Large intestine (tissue), 3 donors: ENCODE measurements at regions not wholly inside any gene's neighbourhood (a gene's known extent, or its start where the extent isn't known, plus 50 kb on each side); places are given as distances from the start of the nearest gene placed in this dataset.
A peak's percentile ranks its signal among the peaks of the same experiment; 100 is the strongest.

ENCODE experiments used
- DNase-seq, 2 donors: peaks; one replicate each; pipeline versions ENCODE4 v3.0.0 to v3.0.0-alpha.2; 2013
- H3K27ac ChIP-seq: one replicate; pipeline ENCODE4 v1.5.1; 2013; ENCODE audit warnings: low read length
- H3K27me3 ChIP-seq: 2 replicates; pipeline ENCODE4 v1.6.1; 2013; ENCODE audit warnings: low read length; ENCODE audit not compliant: control insufficient read depth, insufficient read depth
- H3K36me3 ChIP-seq: 2 replicates; pipeline ENCODE4 v1.6.1; 2013; ENCODE audit warnings: low read length; ENCODE audit not compliant: control insufficient read depth, insufficient read depth
- H3K4me1 ChIP-seq: one replicate; pipeline ENCODE4 v1.6.1; 2013; ENCODE audit warnings: low read length; ENCODE audit not compliant: control insufficient read depth, insufficient read depth
- H3K4me3 ChIP-seq: one replicate; pipeline ENCODE4 v1.5.1; 2013; ENCODE audit warnings: low read length
- H3K9me3 ChIP-seq: one replicate; pipeline ENCODE4 v1.6.1; 2013; ENCODE audit warnings: mild to moderate bottlenecking, low read depth, low read length, moderate library complexity; ENCODE audit not compliant: control insufficient read depth
- WGBS: methylation state at CpG from one replicate; pipeline ENCODE4 v1.1.5; 2013; ENCODE audit warnings: low lambda C conversion rate; ENCODE audit not compliant: insufficient coverage; 5-methylcytosine and 5-hydroxymethylcytosine counted together

DNA sequence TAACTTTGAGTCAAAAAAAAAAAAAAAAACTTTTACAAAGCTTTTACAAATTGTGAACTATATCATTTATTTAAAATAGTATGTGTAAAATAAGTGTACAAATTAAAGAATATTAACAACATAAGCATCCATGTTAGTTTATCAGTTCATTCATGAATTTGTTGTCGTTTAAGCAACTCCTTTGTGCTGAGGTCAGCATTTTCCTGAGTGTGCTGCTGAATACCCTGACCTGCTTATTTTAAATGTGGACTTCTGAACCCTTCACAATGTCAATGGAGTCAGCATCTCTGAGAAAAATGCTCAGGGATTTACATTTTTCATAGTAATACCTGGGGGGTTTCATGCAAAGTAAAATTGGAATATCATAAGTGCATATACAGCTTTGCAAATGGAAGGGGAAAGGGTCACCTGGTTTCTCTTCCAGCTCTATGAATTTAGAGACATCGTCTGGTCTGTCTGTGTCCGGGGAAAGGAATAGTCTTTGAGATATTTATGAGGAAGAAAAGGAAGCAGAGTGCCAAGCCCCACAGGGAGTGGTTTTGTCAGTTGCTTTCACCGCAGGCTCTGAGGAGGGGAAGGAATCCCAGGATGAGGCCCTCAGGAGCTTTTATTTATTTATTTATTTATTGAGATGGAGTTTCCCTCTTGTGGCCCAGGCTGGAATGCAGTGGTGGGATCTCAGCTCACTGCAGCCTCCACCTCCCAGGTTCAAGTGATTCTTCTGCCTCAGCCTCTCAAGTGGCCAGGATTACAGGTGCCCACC is 125.5 kb upstream of the SVIL start:
- peaks cover 11% of the 10 kb centered on the region for H3K4me1 ChIP-seq
- H3K27me3 ChIP-seq = no peaks in the 10 kb centered on the region
- H3K9me3 ChIP-seq = no peaks in the 10 kb centered on the region
- DNase-seq = no peak
- WGBS = no CpG with 5 or more reads among the region's 4 CpGs
- no peak overlapping the region for H3K4me3 ChIP-seq
- no peaks in the 10 kb centered on the region for H3K36me3 ChIP-seq
- no peak overlapping the region for H3K27ac ChIP-seq

DNA sequence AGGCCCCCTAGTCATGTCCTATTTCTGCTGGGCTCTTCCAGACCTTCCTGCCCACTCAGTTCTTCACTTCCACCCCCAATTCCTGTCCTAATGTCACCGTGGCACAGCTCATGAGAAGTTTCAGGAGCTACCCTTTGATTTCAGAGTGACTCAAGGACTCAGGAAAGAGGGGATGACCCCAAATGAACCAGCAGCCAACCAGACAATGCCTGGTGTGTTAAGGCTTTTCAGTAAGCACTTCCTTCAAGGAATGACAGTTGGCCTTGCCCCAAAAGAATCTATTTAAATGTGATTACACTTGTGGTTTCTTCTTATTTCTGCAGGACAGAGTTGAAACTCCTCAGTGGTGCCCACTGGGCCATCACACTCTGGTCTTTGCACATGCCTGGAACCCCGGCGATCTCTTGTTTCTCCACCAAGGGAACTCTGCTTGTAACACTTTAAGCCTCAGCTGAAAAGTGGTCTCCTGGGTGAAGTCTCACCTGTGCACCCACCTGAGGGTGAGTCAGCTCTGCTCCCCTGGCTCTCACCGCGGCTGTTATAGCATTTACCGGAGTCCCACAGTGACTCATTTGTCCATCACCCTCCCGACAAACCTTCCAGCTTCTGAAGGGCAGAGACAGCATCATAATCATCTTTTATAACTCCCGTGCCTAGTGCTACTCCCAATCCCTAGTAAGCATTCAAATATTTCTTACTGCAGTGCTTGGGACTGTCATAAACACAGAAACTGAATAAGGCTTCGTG is 123.0 kb upstream of the SVIL start:
- WGBS = no CpG with 5 or more reads among the region's 9 CpGs
- peak in 1 of 2 donors; percentile 52 for DNase-seq
- Histone ChIP-seq H3K4me3 (no peak overlapping the region), H3K27me3 (no peaks in the 10 kb centered on the region), H3K36me3 (no peaks in the 10 kb centered on the region), H3K27ac (no peak overlapping the region), H3K9me3 (no peaks in the 10 kb centered on the region), H3K4me1 (peaks cover 11% of the 10 kb centered on the region)

GRCh38 chr10:29756451-29756850 is 121.7 kb upstream of the SVIL start:
- 60% methylated on average over 1 of the region's 3 CpGs for whole genome bisulfite sequencing
- Histone ChIP-seq H3K36me3 (no peaks in the 10 kb centered on the region), H3K4me1 (peaks cover 11% of the 10 kb centered on the region), H3K4me3 (no peak overlapping the region), H3K9me3 (no peaks in the 10 kb centered on the region), H3K27ac (no peak overlapping the region), H3K27me3 (no peaks in the 10 kb centered on the region)
- no peak for DNase-seq

DNA sequence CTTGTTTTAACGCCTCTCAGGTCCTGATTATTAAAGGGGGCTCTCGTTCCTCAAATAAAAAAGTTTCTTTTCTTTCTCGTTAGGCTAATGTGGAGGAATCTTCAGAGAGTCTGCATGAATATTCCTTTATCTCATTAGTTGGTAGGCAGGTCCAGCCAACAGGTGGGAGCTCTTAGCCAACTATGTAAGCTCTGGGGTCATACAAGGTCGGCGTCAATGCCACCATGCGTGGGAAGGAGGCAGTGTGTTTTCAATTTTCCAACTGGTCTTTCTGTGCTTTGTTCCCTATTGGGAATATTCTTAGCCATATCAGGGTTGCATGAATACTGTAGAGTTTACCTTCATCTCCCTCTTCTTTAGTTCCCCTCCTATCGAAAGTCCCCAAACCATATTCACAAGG is 118.5 kb upstream of the SVIL start:
- Histone ChIP-seq H3K9me3 (no peaks in the 10 kb centered on the region), H3K36me3 (no peaks in the 10 kb centered on the region), H3K27me3 (no peaks in the 10 kb centered on the region), H3K4me1 (peaks cover 8% of the 10 kb centered on the region), H3K4me3 (no peak overlapping the region), H3K27ac (no peak overlapping the region)
- DNase-seq = no peak
- 100% methylated on average over 1 of the region's 7 CpGs for WGBS

DNA sequence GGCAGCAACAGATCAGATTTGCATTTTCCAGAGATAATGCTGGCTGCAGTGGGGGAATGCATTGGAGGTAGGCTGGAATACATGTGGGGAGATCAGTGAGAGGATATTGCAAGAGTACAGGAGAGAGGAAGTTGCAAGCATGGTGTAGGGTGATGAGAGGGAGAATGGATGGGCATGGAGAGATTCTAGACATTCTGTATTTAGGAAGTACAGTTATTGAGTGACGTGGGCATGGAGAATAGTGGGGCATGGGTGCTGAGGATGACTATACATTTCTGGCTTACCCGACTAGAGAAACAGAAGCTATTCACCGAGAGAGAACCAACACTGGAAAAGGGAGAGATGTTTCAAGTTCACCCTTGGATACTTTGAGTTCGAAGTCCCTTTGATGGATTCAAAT is 116.9 kb upstream of the SVIL start:
- Histone ChIP-seq H3K9me3 (no peaks in the 10 kb centered on the region), H3K27ac (no peak overlapping the region), H3K4me3 (no peak overlapping the region), H3K27me3 (no peaks in the 10 kb centered on the region), H3K4me1 (no peaks in the 10 kb centered on the region), H3K36me3 (no peaks in the 10 kb centered on the region)
- WGBS = no CpG with 5 or more reads among the region's 4 CpGs
- DNase-seq = no peak

GRCh38 chr10:29751240-29751639 is 116.5 kb upstream of the SVIL start:
- 100% methylated on average over 2 of the region's 2 CpGs for WGBS
- H3K4me3 ChIP-seq = no peak overlapping the region
- no peak for DNase-seq
- H3K4me1 ChIP-seq = no peaks in the 10 kb centered on the region
- H3K36me3 ChIP-seq = no peaks in the 10 kb centered on the region
- no peaks in the 10 kb centered on the region for H3K9me3 ChIP-seq
- H3K27me3 ChIP-seq = no peaks in the 10 kb centered on the region
- H3K27ac ChIP-seq = no peak overlapping the region

GRCh38 chr10:29749150-29749549 is 114.4 kb upstream of the SVIL start:
- no peak for DNase-seq
- WGBS = no CpG with 5 or more reads among the region's 3 CpGs
- no peaks in the 10 kb centered on the region for H3K36me3 ChIP-seq
- no peak overlapping the region for H3K27ac ChIP-seq
- no peaks in the 10 kb centered on the region for H3K9me3 ChIP-seq
- H3K4me3 ChIP-seq = no peak overlapping the region
- H3K4me1 ChIP-seq = no peaks in the 10 kb centered on the region
- H3K27me3 ChIP-seq = no peaks in the 10 kb centered on the region

DNA sequence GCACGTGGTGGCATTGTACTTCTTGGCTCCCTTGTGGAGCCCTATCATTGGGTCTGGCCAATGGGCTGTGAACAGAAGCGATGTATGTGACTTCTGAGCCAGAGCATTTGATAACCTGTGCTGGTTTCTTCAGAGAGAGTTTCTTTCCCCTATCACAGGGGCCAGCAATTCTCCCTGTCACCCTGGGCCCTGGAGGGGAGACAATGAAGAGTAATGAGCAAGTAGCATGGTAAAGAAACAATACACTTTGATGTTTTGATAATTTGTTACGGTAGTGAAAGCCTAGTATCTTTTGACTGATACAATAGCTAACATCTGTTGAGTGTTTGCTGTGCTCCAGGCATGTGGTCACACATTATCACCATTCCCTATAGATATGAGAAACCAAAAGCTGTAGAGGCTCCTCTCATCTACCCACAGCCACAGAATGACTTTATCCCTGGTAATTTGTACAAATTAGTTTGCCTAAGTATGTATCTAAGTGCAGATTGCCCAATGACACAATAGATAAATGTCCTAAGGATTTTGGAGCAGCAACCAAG is 113.4 kb upstream of the SVIL start:
- Histone ChIP-seq H3K27ac (no peak overlapping the region), H3K36me3 (no peaks in the 10 kb centered on the region), H3K4me1 (no peaks in the 10 kb centered on the region), H3K27me3 (no peaks in the 10 kb centered on the region), H3K9me3 (no peaks in the 10 kb centered on the region), H3K4me3 (no peak overlapping the region)
- no CpG with 5 or more reads among the region's 3 CpGs for WGBS
- no peak for DNase-seq

- Histone ChIP-seq H3K27ac (no peak overlapping the region), H3K9me3 (no peaks in the 10 kb centered on the region), H3K27me3 (no peaks in the 10 kb centered on the region), H3K4me3 (no peak overlapping the region), H3K4me1 (no peaks in the 10 kb centered on the region), H3K36me3 (no peaks in the 10 kb centered on the region)
- WGBS = no CpG with 5 or more reads among the region's 5 CpGs
- no peak for DNase-seq
These were observed 111.5 kb upstream of the SVIL start for GRCh38 chr10:29746080-29746797.

DNA sequence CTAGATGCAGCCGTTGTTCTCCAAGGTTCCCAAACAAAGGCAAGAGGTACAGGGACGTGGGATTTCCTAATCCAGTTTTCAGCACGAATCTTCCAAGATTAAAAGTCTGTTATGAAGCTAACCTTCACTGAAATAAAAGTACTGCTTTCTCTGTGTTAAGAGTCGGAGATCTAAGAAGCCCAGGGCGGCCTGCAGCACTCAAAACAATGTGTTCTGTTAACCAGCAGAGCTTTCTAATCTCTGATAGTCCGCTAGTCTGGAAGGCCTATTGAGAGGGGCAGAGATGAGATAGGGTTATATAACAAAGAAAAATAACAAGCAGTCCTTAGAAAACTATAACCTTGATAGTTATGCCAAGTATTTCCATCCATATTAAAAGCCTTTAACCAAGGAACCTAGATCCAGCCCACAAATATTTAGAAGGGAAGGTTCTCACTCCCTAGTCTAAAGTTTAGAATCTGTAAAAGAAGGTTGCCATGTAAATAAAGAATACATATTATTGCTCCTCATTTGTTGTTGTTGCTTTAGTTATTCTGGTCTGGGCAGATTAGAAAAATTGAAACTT is 106.3 kb upstream of the SVIL start:
- peaks cover 6% of the 10 kb centered on the region for H3K4me1 ChIP-seq
- no peaks in the 10 kb centered on the region for H3K27me3 ChIP-seq
- no peaks in the 10 kb centered on the region for H3K36me3 ChIP-seq
- no peak overlapping the region for H3K4me3 ChIP-seq
- no peak overlapping the region for H3K27ac ChIP-seq
- DNase-seq = no peak
- H3K9me3 ChIP-seq = no peaks in the 10 kb centered on the region
- WGBS = 83% methylated on average over 1 of the region's 6 CpGs
